ENCODE measurements at regions not wholly inside any gene's neighbourhood (a gene's known extent, or its start where the extent isn't known, plus 50 kb on each side); places are given as distances from the start of the nearest gene placed in this dataset.

DNA sequence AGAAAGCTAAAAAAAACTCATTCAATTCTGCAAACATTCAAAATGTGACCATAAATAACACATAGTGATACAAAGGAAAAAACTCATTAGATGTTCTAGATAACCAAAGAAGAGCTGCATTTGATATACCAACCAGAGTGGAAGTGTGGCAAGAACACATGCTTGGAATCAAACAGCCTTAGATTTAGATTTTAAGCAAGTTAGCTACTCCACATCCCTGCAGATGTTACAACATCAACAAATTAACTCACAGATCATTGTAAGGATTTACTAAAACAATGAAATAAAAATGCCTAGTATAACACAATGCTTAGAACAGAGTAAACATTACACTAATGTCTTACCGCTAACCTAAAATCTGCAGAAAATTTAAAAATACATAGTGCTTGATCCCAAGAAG, 114.0 kb upstream of the AKIP1 start:
- TF ChIP-seq CTCF (conservative IDR thresholded peaks at IDR 0.05; ENCODE audit: low read length) = no peak
- DNase-seq (ENCODE audit: low read depth) = no peak
- no peak overlapping the region for H3K4me3 ChIP-seq (ENCODE audit: low read length)

DNA sequence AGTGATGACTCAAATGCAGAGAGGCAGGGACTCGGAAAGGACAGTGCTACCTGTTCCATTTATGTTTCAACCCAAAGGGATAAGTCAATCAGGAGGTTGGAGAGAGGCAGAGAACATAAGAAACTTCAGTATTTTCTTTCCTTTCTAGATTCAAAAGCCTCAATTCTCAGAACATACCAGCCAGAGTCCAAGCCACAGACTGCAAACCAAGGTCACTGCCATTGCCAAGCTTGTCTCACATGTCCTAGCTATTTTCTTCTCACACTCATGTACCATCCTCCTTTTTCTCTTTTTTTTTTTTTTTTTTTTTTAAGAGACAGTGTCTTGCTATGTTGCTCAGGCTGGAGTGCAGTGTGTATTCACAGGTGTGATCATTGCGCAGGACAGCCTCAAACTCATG, 111.7 kb upstream of the AKIP1 start:
- no peak overlapping the region for H3K4me3 ChIP-seq (ENCODE audit: low read length)
- no peak for TF ChIP-seq CTCF (conservative IDR thresholded peaks at IDR 0.05; ENCODE audit: low read length)
- DNase-seq (ENCODE audit: low read depth) = no peak

DNA sequence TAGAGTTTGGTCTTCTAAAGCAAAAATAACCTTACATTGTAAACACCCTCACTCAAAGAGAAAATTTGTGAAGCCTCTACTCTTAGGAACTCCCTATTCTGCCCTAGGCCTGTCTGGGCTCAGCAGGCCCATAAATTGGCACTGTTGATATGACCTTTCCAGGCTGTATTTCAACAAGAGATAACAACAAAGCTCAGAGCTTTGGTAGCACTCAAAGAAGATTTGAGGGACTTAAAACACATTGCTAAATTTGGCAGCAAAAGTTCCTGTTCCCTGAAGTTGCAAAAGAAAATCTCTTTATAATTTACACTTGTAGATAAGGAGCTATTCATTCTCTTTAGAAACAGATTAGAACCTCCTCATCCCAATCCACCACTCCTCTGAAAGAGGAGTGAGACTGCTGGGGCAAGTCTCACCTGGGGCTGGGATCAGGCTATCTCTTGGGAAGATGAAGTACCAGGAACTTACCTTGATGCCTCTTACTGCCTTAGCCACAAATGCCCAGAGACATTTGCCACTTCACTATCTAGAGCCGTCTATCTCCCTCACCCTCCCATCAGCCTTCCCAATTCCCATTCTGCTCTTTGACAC, 110.4 kb upstream of the AKIP1 start:
- no peak for TF ChIP-seq CTCF (conservative IDR thresholded peaks at IDR 0.05; ENCODE audit: low read length)
- H3K4me3 ChIP-seq (ENCODE audit: low read length) = no peak overlapping the region
- no peak for DNase-seq (ENCODE audit: low read depth)

- no peak for TF ChIP-seq CTCF (conservative IDR thresholded peaks at IDR 0.05; ENCODE audit: low read length)
- no peak overlapping the region for H3K4me3 ChIP-seq (ENCODE audit: low read length)
- no peak for DNase-seq (ENCODE audit: low read depth)
Observed at GRCh38 chr11:8801121-8801520, 109.9 kb upstream of the AKIP1 start.

- no peak overlapping the region for H3K4me3 ChIP-seq (ENCODE audit: low read length)
- DNase-seq (ENCODE audit: low read depth) = no peak
- TF ChIP-seq CTCF (conservative IDR thresholded peaks at IDR 0.05; ENCODE audit: low read length) = no peak
Observed at GRCh38 chr11:8802251-8802650, 108.7 kb upstream of the AKIP1 start.

- no peak for DNase-seq (ENCODE audit: low read depth)
- TF ChIP-seq CTCF (conservative IDR thresholded peaks at IDR 0.05; ENCODE audit: low read length) = no peak
- no peak overlapping the region for H3K4me3 ChIP-seq (ENCODE audit: low read length)
Observed at GRCh38 chr11:8803973-8804372, 107.0 kb upstream of the AKIP1 start.

DNA sequence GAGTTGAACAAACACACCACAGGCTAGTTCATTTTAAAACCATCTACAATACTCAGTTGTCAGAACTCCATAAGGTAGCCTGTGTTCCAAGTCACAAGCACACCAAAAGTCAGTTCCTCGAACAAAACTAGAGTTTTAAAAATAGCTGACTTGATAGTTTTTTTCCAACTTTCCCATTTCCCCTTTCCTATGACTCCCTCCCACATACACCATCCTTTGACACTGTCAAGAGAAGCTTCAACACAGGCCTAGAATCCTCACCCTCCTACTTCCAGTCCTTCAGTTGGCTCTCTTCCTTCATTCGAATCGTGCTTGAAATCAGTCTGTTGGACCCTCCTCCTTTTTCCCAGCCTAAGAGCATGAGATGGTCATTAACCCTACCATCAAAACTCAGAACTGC, 105.7 kb upstream of the AKIP1 start:
- no peak overlapping the region for H3K4me3 ChIP-seq (ENCODE audit: low read length)
- no peak for TF ChIP-seq CTCF (conservative IDR thresholded peaks at IDR 0.05; ENCODE audit: low read length)
- DNase-seq (ENCODE audit: low read depth) = no peak
